ENCODE measurements at regions not wholly inside any gene's neighbourhood (a gene's known extent, or its start where the extent isn't known, plus 50 kb on each side); places are given as distances from the start of the nearest gene placed in this dataset.
"Not testable (repeated sequence)": the region's sequence is repeated elsewhere in the genome, so short reads cannot be mapped to it uniquely, and the experiment has no call there.

GRCh38 chr3:27779176-27779575 lies 57.1 kb upstream of the EOMES start:
- no peak for DNase-seq (ENCODE audit: low read depth)

- DNase-seq (ENCODE audit: low read depth): no peak
Measured at GRCh38 chr3:27789420-27789819, 67.3 kb upstream of the EOMES start.

- no peak for DNase-seq (ENCODE audit: low read depth)
Measured at GRCh38 chr3:27791956-27792355, 69.8 kb upstream of the EOMES start.

GRCh38 chr3:27792869-27793268 lies 70.7 kb upstream of the EOMES start:
- DNase-seq (ENCODE audit: low read depth): no peak

GRCh38 chr3:27794211-27794610 lies 72.1 kb upstream of the EOMES start:
- no peak for DNase-seq (ENCODE audit: low read depth)

GRCh38 chr3:27796365-27796875 lies 74.3 kb upstream of the EOMES start:
- DNase-seq (ENCODE audit: low read depth): no peak

- no peak for DNase-seq (ENCODE audit: low read depth)
Measured at GRCh38 chr3:27797773-27798172, 75.7 kb upstream of the EOMES start.

- no peak for DNase-seq (ENCODE audit: low read depth)
Measured at GRCh38 chr3:27800261-27800660, 78.1 kb upstream of the EOMES start.

- DNase-seq (ENCODE audit: low read depth): no peak
Measured at GRCh38 chr3:27802425-27802824, 80.3 kb upstream of the EOMES start.

GRCh38 chr3:27802849-27803248 lies 80.7 kb upstream of the EOMES start:
- DNase-seq (ENCODE audit: low read depth): no peak

GRCh38 chr3:27805282-27805681 lies 83.2 kb upstream of the EOMES start:
- DNase-seq (ENCODE audit: low read depth): no peak

GRCh38 chr3:27813255-27813654 lies 91.1 kb upstream of the EOMES start:
- DNase-seq (ENCODE audit: low read depth): no peak

- DNase-seq (ENCODE audit: low read depth): not testable (repeated sequence)
Measured at GRCh38 chr3:27821609-27822008, 99.5 kb upstream of the EOMES start.

- DNase-seq (ENCODE audit: low read depth): no peak
Measured at GRCh38 chr3:27824312-27825200, 102.4 kb upstream of the EOMES start.

GRCh38 chr3:27826448-27826847 lies 104.3 kb upstream of the EOMES start:
- no peak for DNase-seq (ENCODE audit: low read depth)

- no peak for DNase-seq (ENCODE audit: low read depth)
Measured at GRCh38 chr3:27827041-27827440, 104.9 kb upstream of the EOMES start.

GRCh38 chr3:27840807-27841594 lies 118.9 kb upstream of the EOMES start:
- no peak for DNase-seq (ENCODE audit: low read depth)

GRCh38 chr3:27844052-27844675 lies 122.0 kb upstream of the EOMES start:
- no peak for DNase-seq (ENCODE audit: low read depth)

GRCh38 chr3:27847697-27848096 lies 125.6 kb upstream of the EOMES start:
- no peak for DNase-seq (ENCODE audit: low read depth)

- DNase-seq (ENCODE audit: low read depth): no peak
Measured at GRCh38 chr3:27848826-27849225, 126.7 kb upstream of the EOMES start.

GRCh38 chr3:27859821-27860220 lies 137.7 kb upstream of the EOMES start:
- DNase-seq (ENCODE audit: low read depth): no peak
